Adrenal gland (tissue), 5 donors: ENCODE measurements at regions not wholly inside any gene's neighbourhood (a gene's known extent, or its start where the extent isn't known, plus 50 kb on each side); places are given as distances from the start of the nearest gene placed in this dataset.

Source experiments
- POLR2A ChIP-seq, 2 donors: fragments of 450-650 bp; IDR thresholded peaks; one replicate each; pipeline ENCODE4 v1.6.1; 2017; ENCODE audit warnings: antibody characterized with exemption in 2 of 2, mild to moderate bottlenecking in 2 of 2, moderate library complexity in 1 of 2
- TF ChIP-seq, protein P1 (sequence below), 6 experiments: fragments of 450-650 bp in 4 of 6; fragments of 200-600 bp in 2 of 6; sonication (generic) in 1 of 6; IDR thresholded peaks; 1 replicate in 5 of 6; 2 replicates in 1 of 6; pipeline versions ENCODE4 v1.5.1 to v1.8.0; 2016 to 2021; ENCODE audit warnings: antibody characterized with exemption in 6 of 6, mild to moderate bottlenecking in 2 of 6, moderate library complexity in 1 of 6
- donor health status: DM: no; HTN: no; CAD: no.

- TF ChIP-seq, protein P1, sequence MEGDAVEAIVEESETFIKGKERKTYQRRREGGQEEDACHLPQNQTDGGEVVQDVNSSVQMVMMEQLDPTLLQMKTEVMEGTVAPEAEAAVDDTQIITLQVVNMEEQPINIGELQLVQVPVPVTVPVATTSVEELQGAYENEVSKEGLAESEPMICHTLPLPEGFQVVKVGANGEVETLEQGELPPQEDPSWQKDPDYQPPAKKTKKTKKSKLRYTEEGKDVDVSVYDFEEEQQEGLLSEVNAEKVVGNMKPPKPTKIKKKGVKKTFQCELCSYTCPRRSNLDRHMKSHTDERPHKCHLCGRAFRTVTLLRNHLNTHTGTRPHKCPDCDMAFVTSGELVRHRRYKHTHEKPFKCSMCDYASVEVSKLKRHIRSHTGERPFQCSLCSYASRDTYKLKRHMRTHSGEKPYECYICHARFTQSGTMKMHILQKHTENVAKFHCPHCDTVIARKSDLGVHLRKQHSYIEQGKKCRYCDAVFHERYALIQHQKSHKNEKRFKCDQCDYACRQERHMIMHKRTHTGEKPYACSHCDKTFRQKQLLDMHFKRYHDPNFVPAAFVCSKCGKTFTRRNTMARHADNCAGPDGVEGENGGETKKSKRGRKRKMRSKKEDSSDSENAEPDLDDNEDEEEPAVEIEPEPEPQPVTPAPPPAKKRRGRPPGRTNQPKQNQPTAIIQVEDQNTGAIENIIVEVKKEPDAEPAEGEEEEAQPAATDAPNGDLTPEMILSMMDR (IDR thresholded peaks at IDR 0.05): no peak
- no peak for TF ChIP-seq POLR2A (IDR thresholded peaks at IDR 0.05)
Measured at GRCh38 chr3:13130464-13131193, 57.4 kb upstream of the IQSEC1 start.
